ENCODE measurements at regions not wholly inside any gene's neighbourhood (a gene's known extent, or its start where the extent isn't known, plus 50 kb on each side); places are given as distances from the start of the nearest gene placed in this dataset.

DNA sequence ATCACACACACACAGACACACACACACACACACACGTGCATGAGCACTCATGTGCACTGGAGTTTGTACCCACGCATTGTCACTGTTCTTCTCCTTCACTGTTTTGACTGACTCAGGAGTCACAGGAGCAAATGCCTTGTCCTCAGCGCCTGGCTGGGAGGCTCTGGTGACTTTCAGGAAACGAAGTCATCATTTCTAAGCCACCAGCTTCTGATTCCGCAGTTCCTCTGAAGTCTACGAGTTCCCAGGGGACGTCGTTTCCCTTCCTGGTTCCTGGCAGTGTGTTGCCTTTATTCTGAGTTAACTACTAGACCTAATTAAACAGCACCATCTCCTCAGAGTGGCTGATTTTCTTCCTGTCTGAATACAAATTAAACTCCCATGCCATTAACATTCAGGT lies 82.2 kb upstream of the PMEPA1 start:
- peaks cover 4% of the 10 kb centered on the region for H3K9me3 Mint-ChIP-seq
- no peaks in the 10 kb centered on the region for H3K36me3 ChIP-seq (ENCODE audit: control insufficient read depth, insufficient read depth, low read length)
- H3K36me3 Mint-ChIP-seq (ENCODE audit: low read depth): no peaks in the 10 kb centered on the region
- H3K27me3 Mint-ChIP-seq (ENCODE audit: insufficient read depth): no peaks in the 10 kb centered on the region
- no peaks in the 10 kb centered on the region for H3K9me3 ChIP-seq (ENCODE audit: control insufficient read depth, low read length)
- no peak overlapping the region for H3K4me3 Mint-ChIP-seq
- WGBS, 2 experiments (ENCODE audit: insufficient coverage in 1 of 2, insufficient read length in 1 of 2): 85% methylated on average over 7 to 8 of the region's 8 CpGs
- H3K27ac ChIP-seq (ENCODE audit: low read depth, low read length): peak overlapping the region; percentile 6
- H3K4me3 ChIP-seq (ENCODE audit: low read length): no peak overlapping the region
- no peaks in the 10 kb centered on the region for H3K4me1 Mint-ChIP-seq
- no peaks in the 10 kb centered on the region for H3K27me3 ChIP-seq (ENCODE audit: control insufficient read depth, insufficient read depth, low read length, poor library complexity, severe bottlenecking)
- no peak overlapping the region for H3K27ac Mint-ChIP-seq
- peak; percentile 17 for DNase-seq
- no peaks in the 10 kb centered on the region for H3K4me1 ChIP-seq (ENCODE audit: control insufficient read depth, insufficient read depth, low read length)
- H3K9ac ChIP-seq (ENCODE audit: extremely low read depth, low read length, poor library complexity, severe bottlenecking): no peak overlapping the region
- TF ChIP-seq, protein P1, sequence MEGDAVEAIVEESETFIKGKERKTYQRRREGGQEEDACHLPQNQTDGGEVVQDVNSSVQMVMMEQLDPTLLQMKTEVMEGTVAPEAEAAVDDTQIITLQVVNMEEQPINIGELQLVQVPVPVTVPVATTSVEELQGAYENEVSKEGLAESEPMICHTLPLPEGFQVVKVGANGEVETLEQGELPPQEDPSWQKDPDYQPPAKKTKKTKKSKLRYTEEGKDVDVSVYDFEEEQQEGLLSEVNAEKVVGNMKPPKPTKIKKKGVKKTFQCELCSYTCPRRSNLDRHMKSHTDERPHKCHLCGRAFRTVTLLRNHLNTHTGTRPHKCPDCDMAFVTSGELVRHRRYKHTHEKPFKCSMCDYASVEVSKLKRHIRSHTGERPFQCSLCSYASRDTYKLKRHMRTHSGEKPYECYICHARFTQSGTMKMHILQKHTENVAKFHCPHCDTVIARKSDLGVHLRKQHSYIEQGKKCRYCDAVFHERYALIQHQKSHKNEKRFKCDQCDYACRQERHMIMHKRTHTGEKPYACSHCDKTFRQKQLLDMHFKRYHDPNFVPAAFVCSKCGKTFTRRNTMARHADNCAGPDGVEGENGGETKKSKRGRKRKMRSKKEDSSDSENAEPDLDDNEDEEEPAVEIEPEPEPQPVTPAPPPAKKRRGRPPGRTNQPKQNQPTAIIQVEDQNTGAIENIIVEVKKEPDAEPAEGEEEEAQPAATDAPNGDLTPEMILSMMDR (conservative IDR thresholded peaks at IDR 0.05): no peak

DNA sequence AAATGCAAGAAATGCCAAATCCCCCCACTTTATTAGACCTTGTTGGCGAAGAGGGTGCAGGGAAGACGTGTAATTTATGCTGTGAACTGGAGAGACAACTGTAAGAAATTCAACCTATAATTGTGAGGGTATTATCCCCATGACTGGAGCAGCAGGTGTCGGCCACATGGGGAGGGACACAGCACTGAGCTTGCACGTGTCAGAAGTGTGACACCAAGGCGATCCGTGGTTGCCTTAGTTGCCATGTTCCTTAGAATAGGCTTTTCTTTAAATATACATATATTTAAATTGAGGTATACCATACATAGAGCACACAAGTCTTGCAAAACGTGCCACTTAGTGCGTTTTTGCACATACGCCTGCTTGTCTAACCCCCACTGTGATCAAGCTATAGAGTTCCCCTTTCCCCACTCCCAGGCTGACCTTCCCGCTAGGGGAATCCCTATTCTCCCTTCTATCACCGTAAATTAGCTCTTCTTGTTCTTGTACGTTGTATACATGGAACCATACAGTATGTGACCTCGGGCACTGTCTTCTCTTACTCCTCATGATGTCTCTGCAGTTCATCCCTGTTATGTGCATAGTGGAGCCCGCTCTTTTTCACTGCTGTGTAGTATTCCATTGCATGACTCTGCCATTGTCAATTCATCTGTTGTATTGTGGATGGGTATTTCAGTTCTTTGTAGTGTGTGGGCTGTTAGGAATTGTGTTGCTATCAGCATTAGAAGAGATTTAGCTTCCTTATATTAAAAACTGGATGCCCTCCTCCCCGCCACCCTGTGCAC lies 81.6 kb upstream of the PMEPA1 start:
- H3K27me3 ChIP-seq (ENCODE audit: control insufficient read depth, insufficient read depth, low read length, poor library complexity, severe bottlenecking): no peaks in the 10 kb centered on the region
- no peaks in the 10 kb centered on the region for H3K4me1 ChIP-seq (ENCODE audit: control insufficient read depth, insufficient read depth, low read length)
- H3K4me3 ChIP-seq (ENCODE audit: low read length): no peak overlapping the region
- H3K36me3 ChIP-seq (ENCODE audit: control insufficient read depth, insufficient read depth, low read length): no peaks in the 10 kb centered on the region
- H3K36me3 Mint-ChIP-seq (ENCODE audit: low read depth): no peaks in the 10 kb centered on the region
- TF ChIP-seq, protein P1 (conservative IDR thresholded peaks at IDR 0.05): no peak
- no peak overlapping the region for H3K27ac ChIP-seq (ENCODE audit: low read depth, low read length)
- peak; percentile 18 for DNase-seq
- no peak overlapping the region for H3K4me3 Mint-ChIP-seq
- H3K4me1 Mint-ChIP-seq: no peaks in the 10 kb centered on the region
- H3K9me3 Mint-ChIP-seq: peaks cover 4% of the 10 kb centered on the region
- no peak overlapping the region for H3K27ac Mint-ChIP-seq
- 94 to 95% methylated on average over 9 to 15 of the region's 15 CpGs for WGBS, 2 experiments (ENCODE audit: insufficient coverage in 1 of 2, insufficient read length in 1 of 2)
- H3K9me3 ChIP-seq (ENCODE audit: control insufficient read depth, low read length): no peaks in the 10 kb centered on the region
- no peak overlapping the region for H3K9ac ChIP-seq (ENCODE audit: extremely low read depth, low read length, poor library complexity, severe bottlenecking)
- H3K27me3 Mint-ChIP-seq (ENCODE audit: insufficient read depth): no peaks in the 10 kb centered on the region

DNA sequence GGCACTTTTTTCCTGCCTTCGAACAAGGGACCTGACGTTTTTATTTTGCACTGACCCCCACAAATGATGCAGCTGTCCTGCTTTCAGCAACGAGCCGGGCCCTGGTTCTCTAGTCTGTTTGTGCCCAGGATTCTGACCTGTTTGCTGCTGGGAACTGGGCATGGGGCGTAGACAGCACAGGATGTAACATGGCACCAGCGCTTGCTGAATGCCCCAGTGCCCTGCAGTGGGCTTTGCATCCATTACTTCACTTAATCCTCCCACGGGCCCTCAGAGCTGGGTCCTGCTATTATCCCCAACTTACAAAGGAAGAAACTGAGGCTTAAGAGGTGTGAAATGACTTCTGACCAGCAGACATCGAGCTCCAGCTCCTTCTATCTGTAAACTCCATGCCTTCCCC lies 80.4 kb upstream of the PMEPA1 start:
- Histone ChIP-seq H3K4me1 (ENCODE audit: control insufficient read depth, insufficient read depth, low read length) (no peaks in the 10 kb centered on the region), H3K36me3 (ENCODE audit: control insufficient read depth, insufficient read depth, low read length) (no peaks in the 10 kb centered on the region), H3K27ac (ENCODE audit: low read depth, low read length) (no peak overlapping the region), H3K27me3 (ENCODE audit: control insufficient read depth, insufficient read depth, low read length, poor library complexity, severe bottlenecking) (no peaks in the 10 kb centered on the region), H3K9ac (ENCODE audit: extremely low read depth, low read length, poor library complexity, severe bottlenecking) (no peak overlapping the region), H3K9me3 (ENCODE audit: control insufficient read depth, low read length) (no peaks in the 10 kb centered on the region), H3K4me3 (ENCODE audit: low read length) (no peak overlapping the region)
- Mint-ChIP-seq H3K27me3 (ENCODE audit: insufficient read depth) (no peaks in the 10 kb centered on the region), H3K4me1 (no peaks in the 10 kb centered on the region), H3K9me3 (peaks cover 4% of the 10 kb centered on the region), H3K4me3 (no peak overlapping the region), H3K36me3 (ENCODE audit: low read depth) (no peaks in the 10 kb centered on the region), H3K27ac (no peak overlapping the region)
- DNase-seq: peak; percentile 36
- TF ChIP-seq, protein P1 (conservative IDR thresholded peaks at IDR 0.05): no peak
- 91 to 93% methylated on average over 6 to 8 of the region's 8 CpGs for WGBS, 2 experiments (ENCODE audit: insufficient coverage in 1 of 2, insufficient read length in 1 of 2)

Measured in endodermal cell (in vitro differentiated cells).